Stimulated activated CD8-positive, alpha-beta memory T cell treated with anti-CD3 and anti-CD28 coated beads, Interleukin-15, amount 100 ng/mL, for 4 hours (primary cell): ENCODE measurements at regions not wholly inside any gene's neighbourhood (a gene's known extent, or its start where the extent isn't known, plus 50 kb on each side); places are given as distances from the start of the nearest gene placed in this dataset.

ENCODE experiments used
- DNase-seq, 2 donors: peaks; one replicate each; pipeline ENCODE4 v3.0.0-alpha.2; 2020; ENCODE audit warnings: low read depth in 2 of 2

DNA sequence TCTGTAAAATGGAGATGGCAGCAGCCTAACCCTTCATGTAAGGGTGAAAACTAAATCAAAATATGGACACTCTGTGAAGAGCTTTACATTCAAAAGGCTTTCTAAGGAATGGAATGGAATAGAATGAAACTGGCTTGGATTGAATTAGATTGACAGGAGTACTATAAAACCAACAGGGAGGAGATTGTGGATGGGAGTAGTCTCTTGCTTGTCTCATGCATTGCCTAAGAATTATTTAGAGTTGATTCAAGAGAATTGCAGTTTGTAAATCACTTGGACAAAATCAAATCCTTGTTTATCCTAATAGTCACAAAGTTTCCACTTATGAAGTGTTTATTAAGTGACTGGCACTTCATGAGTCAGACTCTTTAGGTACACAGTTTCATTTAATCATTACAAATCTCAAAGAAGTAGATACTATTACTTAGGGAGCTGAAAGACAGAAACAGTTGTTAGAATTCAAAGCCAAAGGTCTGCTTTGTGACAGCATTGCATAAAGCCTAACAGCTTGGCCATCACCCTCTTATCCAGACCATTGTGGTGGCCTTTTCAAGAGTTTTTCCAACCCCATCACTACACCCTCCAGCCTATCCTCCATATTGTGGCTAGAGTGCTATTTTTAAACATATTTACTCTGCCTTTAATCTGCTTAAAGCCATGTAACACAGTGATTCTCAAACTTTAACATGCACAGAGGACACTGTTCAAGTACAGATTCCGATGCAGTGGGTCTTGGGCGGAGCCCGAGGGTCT, 91.9 kb upstream of the GHITM start:
- DNase-seq: no peak

DNA sequence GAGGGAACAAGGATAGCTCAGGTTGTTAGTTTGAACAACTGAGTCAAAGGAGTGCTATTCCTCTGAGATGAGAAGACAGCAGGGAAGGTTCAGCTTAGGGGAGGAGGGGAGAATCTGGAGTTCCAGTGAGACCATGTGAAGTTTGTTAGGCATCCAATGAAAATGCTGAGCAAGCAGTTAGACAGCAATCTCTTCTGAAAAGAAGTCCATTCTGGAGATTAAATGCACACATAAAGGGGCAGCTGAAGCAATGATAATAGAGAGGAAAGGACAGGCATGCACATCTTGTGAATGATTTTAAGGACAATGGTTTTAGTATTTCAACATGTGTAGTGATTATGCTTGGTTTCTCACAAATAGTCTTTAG, 89.7 kb upstream of the GHITM start:
- no peak for DNase-seq

DNA sequence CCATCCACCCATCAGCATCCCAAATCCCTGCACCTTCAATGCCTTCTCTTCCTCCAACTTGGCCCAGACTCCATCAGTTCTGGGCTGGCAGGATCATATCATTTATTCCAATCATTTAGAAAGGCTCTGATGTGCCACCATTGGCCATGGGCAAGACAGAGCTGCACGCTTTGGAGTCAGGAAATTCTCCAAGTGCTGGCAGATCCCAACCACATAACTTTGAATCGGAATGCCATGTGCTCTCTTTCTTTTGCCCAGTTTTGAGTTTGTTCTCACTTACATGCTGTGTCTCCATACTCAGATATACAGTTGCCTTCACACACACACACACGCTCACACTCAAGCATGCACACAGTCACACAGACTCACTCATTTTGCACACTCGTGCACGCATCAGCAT, 85.7 kb upstream of the GHITM start:
- DNase-seq: no peak

DNA sequence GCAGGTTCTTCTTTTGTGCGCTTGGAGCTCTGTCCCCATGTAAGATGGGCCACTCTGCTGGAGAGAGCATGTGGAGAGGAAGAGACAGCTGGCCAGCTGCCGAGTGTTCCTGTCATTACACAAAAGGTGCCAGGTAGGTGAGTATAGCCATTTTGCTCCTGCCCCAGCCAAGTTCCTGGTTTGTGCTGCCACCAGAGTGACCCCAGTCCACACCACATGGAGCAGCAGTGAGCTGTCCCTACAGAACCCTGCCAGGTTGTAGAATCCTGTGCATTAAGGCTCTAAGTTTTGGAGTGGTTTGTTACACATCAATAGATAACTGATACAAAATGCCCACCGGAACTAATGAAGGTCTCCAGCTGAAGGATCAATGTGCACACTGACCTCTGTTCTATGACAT, 84.6 kb upstream of the GHITM start:
- no peak for DNase-seq

DNA sequence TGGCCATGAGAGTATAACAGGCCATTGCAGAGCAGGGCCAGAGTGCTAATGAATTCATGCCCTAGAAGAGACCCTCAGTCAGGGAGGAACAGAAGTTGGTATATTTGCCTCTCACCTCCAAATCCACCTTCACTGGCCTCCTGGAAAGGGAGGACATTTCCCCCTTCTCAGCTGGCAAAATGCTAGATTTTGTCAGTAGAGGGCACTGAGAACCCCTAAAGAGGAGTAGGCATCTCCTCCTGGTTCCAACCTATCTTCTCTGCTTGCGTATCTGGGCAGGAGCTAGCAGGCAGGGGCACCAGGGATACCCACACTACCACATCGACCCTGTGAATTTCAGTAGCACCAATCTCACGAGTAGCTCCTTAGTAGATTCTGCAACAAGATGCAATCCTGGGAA, 79.8 kb upstream of the GHITM start:
- DNase-seq: no peak

DNA sequence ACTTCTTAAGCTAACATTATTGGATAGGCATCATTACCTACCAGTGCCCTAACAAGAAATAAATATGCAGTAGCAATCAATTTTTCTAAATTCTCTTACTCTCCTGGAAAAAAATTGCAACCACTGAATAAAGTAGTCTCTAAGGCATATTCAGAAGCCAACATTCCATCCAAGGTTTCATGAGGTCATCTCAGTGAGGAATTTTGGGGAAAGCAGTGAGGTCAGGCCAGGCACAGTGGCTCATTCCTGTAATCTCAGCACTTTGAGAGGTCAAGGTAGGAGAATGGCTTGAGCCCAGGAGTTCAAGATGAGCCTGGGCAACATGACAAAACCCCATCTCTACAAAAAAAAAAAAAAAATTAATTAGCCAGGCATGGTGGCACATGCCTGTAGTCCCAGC, 75.9 kb upstream of the GHITM start:
- DNase-seq: no peak

DNA sequence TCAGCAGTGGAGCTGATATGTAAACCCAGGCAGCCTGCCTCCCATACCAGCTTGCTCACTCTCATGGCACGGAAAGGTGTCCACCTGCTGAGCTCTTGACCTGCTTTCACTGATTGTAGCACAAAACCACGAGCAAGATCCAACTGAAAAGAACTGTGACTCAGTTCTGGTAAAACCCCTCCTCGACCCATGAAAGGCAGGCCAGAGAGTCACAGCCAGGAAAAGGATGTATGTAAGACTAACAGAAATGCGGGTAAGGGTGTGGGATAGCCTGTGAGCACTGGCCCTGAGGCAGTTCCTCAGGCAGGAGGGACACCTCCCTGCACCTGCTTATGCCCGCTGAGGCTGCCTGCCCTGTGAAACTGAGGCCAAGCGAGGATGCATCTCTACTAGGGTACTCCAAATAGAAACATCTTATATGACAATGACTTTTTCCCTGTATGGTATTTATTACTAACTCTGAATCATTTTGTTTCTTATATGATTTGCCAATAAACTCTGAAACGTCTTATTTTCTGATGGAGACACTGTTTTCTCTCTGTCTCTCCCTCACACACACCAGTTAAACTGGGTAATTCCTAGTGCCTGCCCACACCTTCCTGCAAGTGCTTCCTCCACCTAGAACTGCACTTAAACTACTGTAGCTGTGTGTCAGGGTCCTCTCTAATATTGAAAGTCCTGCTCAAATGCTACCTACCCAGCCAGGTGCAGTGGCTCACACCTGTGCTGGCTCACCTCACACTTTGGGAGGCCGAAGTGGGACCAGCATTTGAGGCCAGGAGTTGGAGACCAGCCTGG, 73.3 kb upstream of the GHITM start:
- no peak for DNase-seq

DNA sequence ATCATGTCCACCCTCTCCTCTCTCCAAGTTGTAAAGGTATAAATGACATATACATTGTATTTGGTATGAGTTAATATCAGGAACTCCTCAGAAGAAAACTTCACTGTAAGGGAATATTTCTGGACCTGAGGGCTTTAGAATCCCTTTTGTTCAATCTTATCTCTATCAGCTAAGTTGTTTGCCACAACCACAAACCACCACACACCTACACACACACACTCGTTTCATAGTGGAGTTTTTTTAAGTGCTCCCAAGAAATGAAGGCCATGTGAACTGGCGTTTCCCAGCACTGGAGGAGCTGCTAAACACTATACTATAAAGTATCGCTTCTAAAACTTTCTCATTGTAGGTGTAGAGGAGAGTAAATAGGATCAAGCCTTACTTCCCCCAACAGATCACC, 64.8 kb upstream of the GHITM start:
- DNase-seq: no peak

DNA sequence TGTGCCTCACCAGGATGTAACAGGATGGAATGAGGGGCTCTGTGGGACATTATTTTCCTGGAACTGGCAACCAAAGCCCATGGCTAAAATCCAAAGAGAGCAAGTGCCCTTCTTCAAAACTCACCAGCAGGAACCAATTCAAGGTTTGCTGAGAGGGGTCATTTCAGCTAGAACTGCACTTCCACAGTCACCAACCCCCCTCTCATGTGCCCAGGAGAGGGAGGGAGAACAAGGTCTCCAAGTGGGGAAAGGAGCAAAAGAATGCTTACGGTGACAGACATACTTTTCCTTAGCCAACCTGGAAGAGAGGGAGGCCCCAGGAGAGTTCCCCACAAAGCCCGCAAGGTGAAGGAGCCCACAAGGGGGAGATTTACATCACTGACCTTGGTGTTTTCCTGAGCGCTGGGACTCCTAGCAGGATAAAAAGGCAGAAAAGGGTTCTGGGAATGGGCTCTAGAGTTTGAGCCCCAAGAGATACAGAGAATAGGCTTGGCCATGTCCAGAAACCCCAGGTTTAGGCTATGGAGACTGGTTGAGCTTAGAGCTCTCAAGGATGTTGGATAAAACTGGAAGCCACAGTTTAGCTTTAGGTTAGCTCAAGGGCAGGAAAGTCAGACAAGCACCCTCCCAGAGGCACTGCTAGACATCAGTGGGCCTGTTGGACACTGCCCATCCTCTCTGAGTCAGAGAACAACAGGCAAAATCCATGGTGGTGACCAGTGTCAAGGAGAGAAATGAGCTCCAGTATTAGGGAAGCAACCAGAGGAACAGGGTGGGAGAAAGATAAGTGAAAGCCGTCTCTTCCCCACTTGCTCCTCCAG, 63.9 kb upstream of the GHITM start:
- no peak for DNase-seq

DNA sequence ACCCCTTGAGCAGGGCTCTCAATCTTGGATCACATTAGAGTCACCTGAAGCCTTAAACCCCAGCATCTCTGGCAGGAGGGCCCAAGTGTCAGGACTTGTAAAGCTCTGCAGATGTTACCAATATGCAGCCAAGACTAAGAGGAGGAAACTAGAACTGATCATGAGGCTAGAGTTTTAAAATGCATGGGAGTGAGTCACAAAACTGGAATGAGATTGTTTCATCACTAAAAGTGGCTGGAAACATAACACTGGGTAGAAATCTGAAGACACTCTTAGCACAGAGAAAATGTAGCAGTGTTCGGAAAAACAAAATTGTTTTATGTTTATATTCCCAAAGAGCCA, 63.3 kb upstream of the GHITM start:
- DNase-seq: no peak

DNA sequence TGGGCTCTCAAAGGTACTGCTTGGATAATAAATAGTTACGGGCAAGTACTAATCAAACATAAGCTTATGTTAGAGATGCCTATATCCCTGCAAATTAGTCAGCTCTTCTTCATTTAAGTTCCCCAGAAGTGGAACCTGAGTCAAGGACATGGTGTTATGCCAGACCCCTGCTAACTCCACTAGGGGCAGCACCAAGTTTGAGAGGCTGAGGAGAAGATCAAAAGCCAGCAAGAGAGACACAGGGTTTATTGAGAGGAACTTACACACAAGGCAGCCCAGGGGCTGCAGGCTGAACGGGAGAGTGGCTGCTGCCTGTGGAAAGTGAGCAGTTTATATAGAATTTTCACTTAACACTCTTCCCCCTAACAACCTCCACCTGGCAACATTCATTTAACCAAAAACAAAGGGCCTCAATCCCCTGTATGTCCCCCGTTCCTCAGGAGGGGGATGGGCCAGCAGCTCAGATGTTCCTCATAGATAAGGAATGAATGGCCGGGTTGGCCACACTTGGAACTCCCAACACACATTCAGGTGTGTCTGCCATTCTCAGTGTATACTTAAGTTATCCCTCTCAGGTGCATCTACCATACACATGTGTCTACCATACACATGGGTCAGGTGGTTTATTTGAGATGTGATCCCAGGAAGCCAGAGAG, 62.6 kb upstream of the GHITM start:
- DNase-seq: no peak

DNA sequence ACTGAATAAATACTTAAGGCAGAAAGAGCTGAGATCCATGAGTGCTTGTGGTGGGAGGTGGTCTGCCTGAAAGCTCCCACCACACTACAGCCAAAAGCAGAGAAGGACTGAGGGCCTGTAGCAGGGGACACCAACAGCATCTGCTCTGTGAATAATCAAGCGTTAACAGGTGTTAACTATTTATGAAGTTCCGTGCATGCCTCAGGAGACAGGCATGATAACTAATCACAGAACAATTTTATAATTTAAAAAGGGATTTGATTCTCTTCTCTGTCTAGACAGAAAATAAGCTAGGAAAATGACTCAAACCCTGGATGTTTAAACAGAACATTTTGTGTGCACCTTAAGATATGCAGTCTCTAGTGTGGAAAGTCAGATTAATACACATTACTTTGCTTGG, 61.5 kb upstream of the GHITM start:
- DNase-seq: no peak

DNA sequence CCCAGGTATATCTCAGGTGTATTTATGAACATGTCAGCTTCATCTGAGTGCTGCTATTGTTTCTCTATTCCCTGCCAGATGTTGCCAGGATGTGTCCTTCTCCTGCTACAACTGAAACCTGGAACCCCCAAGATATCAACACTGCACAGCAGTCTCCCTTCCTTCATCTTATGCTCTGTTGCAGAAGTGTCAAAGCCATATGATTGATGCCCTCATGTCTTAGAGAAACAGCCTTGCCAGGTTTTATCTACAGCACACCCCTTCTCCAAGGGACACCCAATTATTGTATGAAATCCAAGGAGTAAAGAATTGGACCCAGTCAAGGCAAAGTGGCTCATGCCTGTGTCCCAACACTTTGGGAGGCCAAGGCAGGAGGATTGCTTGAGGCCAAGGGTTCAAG, 60.5 kb upstream of the GHITM start:
- no peak for DNase-seq

DNA sequence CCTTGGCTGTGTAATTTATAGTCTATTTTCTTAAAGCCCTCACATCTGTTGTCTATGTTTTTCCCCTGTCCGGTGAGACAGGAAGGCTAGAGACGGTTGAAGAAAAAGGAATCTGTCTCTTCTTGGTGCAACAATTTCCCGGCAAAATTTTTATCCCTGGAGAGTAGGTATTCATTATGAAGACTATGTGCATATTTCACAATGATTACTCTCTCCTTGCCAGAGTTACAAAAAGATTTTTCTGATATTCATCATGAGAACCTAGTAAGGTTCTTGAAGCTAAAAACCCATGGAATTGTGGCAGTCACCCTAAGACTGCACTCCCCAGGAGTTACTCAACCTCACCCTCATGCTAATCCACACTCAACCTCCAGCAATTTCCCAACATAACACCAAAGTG, 55.0 kb upstream of the GHITM start:
- no peak for DNase-seq

DNA sequence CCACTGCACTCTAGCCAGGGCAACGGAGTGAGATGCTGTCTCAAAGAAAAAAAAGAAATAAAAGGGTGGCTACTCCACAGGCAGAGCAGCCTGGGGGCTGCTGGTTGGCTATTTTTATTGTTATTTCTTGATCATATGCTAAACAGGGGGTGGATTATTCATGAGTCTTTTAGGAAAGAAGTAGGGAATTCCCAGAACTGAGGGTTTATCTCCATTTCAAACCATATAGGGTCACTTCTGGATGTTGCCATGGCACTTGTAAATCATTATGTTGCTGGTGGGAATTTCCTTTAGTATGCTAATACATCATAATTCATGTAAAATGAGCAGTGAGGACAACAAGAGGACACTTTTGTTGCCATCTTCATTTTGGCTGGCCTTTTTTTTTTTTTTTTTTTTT, 52.1 kb upstream of the GHITM start:
- DNase-seq: no peak

DNA sequence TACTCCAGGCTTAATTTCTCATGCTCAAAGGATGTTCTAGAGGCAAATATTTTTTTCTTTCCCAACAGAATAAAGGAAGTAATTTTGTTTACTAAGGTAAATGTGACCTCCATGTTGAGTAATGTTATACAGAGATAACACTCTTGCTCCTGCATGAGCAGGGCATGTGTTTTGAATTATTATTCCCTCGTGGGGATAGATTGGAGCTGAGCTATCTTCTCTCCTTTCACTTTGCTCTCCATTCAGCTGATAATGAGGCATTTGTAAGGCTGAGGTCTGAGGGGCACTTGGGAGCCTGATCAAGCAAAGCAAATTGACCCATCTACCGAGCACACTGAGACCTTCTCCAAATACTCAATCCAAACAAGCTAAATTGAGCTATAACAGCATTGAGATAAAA, 50.7 kb upstream of the GHITM start:
- no peak for DNase-seq

DNA sequence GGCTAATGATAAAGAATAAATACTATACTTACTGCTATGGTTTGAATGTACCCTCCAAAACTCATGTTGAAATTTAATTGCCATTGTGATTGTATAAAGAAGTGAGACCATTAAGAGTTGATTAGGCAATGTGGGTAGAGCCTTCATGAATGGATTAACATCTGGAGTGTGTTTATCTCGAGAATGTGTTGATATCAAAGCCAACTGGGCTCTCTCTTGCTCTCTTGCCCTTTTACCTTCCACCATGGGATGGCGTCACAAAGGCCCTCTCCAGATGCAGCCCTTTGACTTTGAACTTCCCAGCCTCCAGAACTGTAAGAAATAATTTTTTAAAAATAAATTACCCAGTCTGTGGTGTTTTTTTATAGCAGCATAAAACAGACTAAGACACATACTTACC, 50.1 kb upstream of the GHITM start:
- no peak for DNase-seq
